ENCODE measurements at regions not wholly inside any gene's neighbourhood (a gene's known extent, or its start where the extent isn't known, plus 50 kb on each side); places are given as distances from the start of the nearest gene placed in this dataset.

GRCh38 chr4:38390969-38391545 is 272.9 kb upstream of the KLF3 start:
- Histone ChIP-seq H3K9ac (ENCODE audit: low read length in 3 of 3) (no peak overlapping the region), H3K9me3 (ENCODE audit: control insufficient read depth in 2 of 3, insufficient read depth in 1 of 3, low read length in 3 of 3) (peaks cover 0 to 12% (median 0%) of the 10 kb centered on the region in 3 donors), H3K27me3 (ENCODE audit: control insufficient read depth, insufficient read depth, low read length) (no peaks in the 10 kb centered on the region), H3K36me3 (ENCODE audit: control insufficient read depth in 2 of 3, insufficient read depth in 3 of 3, low read length in 3 of 3) (no peaks in the 10 kb centered on the region), H3K27ac (ENCODE audit: low read depth in 2 of 2, low read length in 2 of 2) (no peak overlapping the region), H3K4me3 (ENCODE audit: low read length in 3 of 3) (no peak overlapping the region), H3K4me1 (ENCODE audit: control insufficient read depth in 2 of 3, insufficient read depth in 2 of 3, low read depth in 1 of 3, low read length in 3 of 3) (peaks cover 0 to 15% (median 14%) of the 10 kb centered on the region in 3 donors)
- TF ChIP-seq, protein P1, sequence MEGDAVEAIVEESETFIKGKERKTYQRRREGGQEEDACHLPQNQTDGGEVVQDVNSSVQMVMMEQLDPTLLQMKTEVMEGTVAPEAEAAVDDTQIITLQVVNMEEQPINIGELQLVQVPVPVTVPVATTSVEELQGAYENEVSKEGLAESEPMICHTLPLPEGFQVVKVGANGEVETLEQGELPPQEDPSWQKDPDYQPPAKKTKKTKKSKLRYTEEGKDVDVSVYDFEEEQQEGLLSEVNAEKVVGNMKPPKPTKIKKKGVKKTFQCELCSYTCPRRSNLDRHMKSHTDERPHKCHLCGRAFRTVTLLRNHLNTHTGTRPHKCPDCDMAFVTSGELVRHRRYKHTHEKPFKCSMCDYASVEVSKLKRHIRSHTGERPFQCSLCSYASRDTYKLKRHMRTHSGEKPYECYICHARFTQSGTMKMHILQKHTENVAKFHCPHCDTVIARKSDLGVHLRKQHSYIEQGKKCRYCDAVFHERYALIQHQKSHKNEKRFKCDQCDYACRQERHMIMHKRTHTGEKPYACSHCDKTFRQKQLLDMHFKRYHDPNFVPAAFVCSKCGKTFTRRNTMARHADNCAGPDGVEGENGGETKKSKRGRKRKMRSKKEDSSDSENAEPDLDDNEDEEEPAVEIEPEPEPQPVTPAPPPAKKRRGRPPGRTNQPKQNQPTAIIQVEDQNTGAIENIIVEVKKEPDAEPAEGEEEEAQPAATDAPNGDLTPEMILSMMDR (IDR thresholded peaks at IDR 0.05; ENCODE audit: borderline replicate concordance, extremely low read depth, insufficient read depth): no peak
- no peak for FAIRE-seq
- no peak for DNase-seq
- intact Hi-C loops (cut with DNase I): no loop called here

GRCh38 chr4:38392223-38392855 is 271.7 kb upstream of the KLF3 start:
- Histone ChIP-seq H3K27me3 (ENCODE audit: control insufficient read depth, insufficient read depth, low read length) (no peaks in the 10 kb centered on the region), H3K9ac (ENCODE audit: low read length in 3 of 3) (no peak overlapping the region), H3K4me3 (ENCODE audit: low read length in 3 of 3) (no peak overlapping the region), H3K36me3 (ENCODE audit: control insufficient read depth in 2 of 3, insufficient read depth in 3 of 3, low read length in 3 of 3) (no peaks in the 10 kb centered on the region), H3K27ac (ENCODE audit: low read depth in 2 of 2, low read length in 2 of 2) (no peak overlapping the region), H3K4me1 (ENCODE audit: control insufficient read depth in 2 of 3, insufficient read depth in 2 of 3, low read depth in 1 of 3, low read length in 3 of 3) (peaks cover 0 to 7% (median 4%) of the 10 kb centered on the region in 3 donors), H3K9me3 (ENCODE audit: control insufficient read depth in 2 of 3, insufficient read depth in 1 of 3, low read length in 3 of 3) (peaks cover 0 to 12% (median 0%) of the 10 kb centered on the region in 3 donors)
- TF ChIP-seq, protein P1 (IDR thresholded peaks at IDR 0.05; ENCODE audit: borderline replicate concordance, extremely low read depth, insufficient read depth): no peak
- FAIRE-seq (no peak), DNase-seq (no peak)
- intact Hi-C loops (cut with DNase I): no loop called here

DNA sequence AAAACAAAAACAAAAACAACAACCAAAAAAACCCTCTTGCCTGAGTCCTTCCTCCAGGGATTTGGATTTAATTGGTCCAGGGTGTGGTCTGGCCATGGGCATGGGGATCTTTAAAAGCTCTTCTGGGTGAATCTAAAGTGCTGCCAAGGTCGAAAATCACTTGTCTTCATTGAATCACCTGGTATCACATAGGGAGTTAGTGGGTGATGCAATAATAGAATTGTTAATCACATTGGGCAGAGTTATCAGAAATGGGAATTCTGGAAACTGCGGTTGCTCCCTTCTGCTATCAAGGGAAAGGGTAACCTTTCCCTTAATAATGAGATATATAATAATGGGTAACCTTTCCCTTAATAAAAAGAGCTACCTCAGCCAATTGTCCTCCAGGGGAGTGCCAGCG is 267.9 kb upstream of the KLF3 start:
- intact Hi-C loops (cut with DNase I): no loop called here
- no peak overlapping the region for H3K27ac ChIP-seq (ENCODE audit: low read depth in 2 of 2, low read length in 2 of 2)

More for the DNA sequence above, 267.9 kb upstream of the KLF3 start:
- FAIRE-seq (no peak), DNase-seq (no peak)
- Histone ChIP-seq H3K4me3 (ENCODE audit: low read length in 3 of 3) (no peak overlapping the region), H3K36me3 (ENCODE audit: control insufficient read depth in 2 of 3, insufficient read depth in 3 of 3, low read length in 3 of 3) (no peaks in the 10 kb centered on the region), H3K9me3 (ENCODE audit: control insufficient read depth in 2 of 3, insufficient read depth in 1 of 3, low read length in 3 of 3) (peaks cover 0 to 12% (median 0%) of the 10 kb centered on the region in 3 donors), H3K4me1 (ENCODE audit: control insufficient read depth in 2 of 3, insufficient read depth in 2 of 3, low read depth in 1 of 3, low read length in 3 of 3) (no peaks in the 10 kb centered on the region), H3K27me3 (ENCODE audit: control insufficient read depth, insufficient read depth, low read length) (no peaks in the 10 kb centered on the region), H3K9ac (ENCODE audit: low read length in 3 of 3) (no peak overlapping the region)
- TF ChIP-seq, protein P1 (IDR thresholded peaks at IDR 0.05; ENCODE audit: borderline replicate concordance, extremely low read depth, insufficient read depth): no peak

All from kidney (tissue), 13 donors.